ENCODE measurements at regions not wholly inside any gene's neighbourhood (a gene's known extent, or its start where the extent isn't known, plus 50 kb on each side); places are given as distances from the start of the nearest gene placed in this dataset.
A peak's percentile ranks its signal among the peaks of the same experiment; 100 is the strongest.
"Not testable (repeated sequence)": the region's sequence is repeated elsewhere in the genome, so short reads cannot be mapped to it uniquely, and the experiment has no call there.

GRCh38 chr20:2203436-2203835 is 92.4 kb upstream of the TGM3 start:
- DNase-seq (ENCODE audit: low read depth): no peak
- in situ Hi-C loops (cut with HindIII; ENCODE audit: low pct_unique_long_range_greater_than_20kb, low sequenced_read_pairs): no loop called here

- in situ Hi-C loops (cut with HindIII; ENCODE audit: low pct_unique_long_range_greater_than_20kb, low sequenced_read_pairs): no loop called here
Observed at GRCh38 chr20:2204021-2204420, 91.8 kb upstream of the TGM3 start.

DNA sequence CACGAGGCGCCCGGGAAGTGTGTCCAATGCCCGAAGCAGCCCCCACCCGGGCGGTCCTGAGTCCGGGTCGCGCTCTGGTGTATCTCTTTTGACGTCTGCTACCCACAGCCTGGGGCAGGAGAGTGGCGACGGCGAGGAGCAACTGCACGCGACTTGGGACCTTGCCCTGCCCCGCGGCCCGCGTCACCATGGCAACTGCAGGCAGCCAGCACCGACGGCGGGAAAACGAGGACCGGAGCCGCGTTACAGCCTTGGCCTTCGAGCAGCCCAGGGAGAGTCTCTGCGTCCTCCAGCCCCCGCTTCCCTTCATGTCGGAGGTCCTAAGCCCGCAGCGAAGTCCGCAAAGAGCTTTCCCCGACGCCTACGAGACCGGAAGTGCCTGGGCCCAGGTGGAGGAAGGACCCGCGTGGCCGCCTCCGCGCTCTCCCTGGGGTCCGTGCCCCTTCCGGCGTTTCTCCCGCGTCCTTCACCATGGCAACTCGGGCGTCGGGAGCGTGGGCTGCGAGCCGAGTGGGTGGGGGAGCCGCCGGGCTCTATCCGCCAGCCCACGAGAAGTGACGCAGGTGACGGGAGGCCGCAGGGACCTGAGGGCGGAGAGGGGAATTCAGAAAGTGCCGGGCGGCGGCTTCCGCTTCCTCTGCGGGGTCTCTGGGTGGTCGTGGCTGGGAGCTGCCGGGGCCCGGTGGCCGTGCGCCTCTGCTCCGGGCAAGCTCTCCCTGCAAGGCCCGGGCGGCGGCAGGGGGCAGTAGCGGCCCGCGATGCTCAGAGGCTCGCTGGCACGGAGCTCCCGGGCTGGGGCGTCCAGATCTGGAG is 88.6 kb upstream of the TGM3 start:
- in situ Hi-C loops (cut with HindIII; ENCODE audit: low pct_unique_long_range_greater_than_20kb, low sequenced_read_pairs): no loop called here
- peak; percentile 75 for DNase-seq (ENCODE audit: low read depth)

More at GRCh38 chr20:2204021-2204420, 91.8 kb upstream of the TGM3 start:
- no peak for DNase-seq (ENCODE audit: low read depth)

- in situ Hi-C loops (cut with HindIII; ENCODE audit: low pct_unique_long_range_greater_than_20kb, low sequenced_read_pairs): no loop called here
- no peak for DNase-seq (ENCODE audit: low read depth)
Observed at GRCh38 chr20:2207770-2208097, 88.1 kb upstream of the TGM3 start.

DNA sequence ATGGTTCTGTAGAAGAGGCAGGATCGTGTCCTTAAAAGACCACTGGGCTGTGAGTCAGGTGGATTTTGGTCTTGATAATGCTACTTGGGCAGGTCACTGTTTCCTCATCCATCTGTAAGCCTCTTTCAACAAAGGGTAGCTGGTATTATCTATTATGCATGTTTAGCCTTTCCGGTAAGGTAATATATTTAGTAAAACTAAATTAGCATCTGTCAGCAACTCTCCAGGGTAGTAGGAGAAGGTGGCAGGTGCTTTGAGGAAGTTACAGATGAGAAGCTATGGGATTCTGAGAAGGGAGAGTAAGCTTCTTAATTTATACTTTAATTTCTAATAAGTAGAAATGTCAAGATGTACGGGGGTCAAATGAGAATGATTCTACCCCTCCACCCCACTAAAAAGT is 86.9 kb upstream of the TGM3 start:
- in situ Hi-C loops (cut with HindIII; ENCODE audit: low pct_unique_long_range_greater_than_20kb, low sequenced_read_pairs): no loop called here
- DNase-seq (ENCODE audit: low read depth): no peak

DNA sequence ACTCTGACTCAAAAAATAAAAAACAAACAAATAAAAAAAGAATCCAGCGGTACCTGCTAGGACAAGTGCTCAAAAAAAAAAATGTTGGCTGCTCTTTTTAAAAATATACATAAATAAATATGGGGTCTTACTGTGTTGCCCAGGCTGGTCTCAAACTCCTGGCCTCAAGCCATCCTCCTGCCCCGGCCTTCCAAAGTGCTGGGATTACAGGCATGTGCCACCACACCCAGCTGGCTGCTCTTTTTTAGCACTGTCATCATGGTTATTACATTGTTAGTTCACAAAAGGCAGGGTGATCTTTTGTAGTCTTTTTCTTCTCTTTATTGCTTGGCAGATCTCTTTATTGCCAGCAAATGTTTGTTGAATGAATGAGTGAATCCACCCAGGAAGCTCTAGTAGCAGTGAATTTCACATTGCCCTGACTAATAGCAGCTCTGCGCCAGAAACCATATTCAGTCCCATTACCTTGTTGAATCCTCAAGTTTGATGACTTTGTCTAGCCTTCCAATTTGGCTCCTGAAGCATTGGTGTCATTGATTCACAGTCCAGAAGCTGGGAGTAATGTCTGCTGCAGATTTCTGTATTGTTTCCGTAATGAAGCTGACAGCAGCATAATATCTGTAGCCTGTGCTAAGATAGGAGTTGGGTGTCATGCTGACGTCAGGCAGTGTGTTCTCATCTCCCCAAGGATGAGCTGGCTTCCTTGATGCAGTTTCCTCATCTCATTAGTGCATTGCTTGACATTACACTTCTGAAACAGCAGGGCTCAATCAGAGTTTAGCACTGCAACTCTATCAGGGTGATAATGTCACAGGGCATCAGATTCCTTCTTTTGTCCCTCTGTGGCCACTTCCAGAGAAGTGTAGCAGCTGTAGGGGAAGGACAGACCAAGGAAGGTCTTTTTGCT is 84.9 kb upstream of the TGM3 start:
- in situ Hi-C loops (cut with HindIII; ENCODE audit: low pct_unique_long_range_greater_than_20kb, low sequenced_read_pairs): no loop called here
- no peak for DNase-seq (ENCODE audit: low read depth)

DNA sequence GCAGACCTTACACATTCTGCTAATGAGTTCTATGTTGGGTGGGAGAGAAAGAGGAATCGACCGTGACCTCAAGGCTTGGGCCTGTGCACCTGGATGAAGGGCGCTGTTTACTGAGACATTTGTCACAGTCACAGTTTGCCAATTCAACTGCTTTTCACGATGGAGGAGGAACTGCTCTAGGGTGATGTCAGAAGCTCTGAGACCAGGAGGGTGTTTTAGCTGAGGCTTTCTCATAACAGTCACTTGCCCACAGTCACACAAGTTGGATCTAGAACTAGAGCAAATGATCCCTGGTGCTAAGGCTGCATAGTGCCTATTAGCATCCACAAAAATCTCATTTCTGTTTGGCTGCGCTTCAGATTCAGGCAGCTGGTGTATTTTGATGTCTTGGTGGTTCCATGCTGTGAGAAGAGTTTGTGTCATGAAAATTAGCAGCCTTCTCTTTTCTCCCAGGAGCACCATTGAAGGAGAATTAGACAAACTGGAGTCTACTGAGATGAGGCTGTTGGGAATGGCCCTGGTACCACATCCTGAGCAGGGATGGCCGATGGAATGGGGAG is 83.3 kb upstream of the TGM3 start:
- in situ Hi-C loops (cut with HindIII; ENCODE audit: low pct_unique_long_range_greater_than_20kb, low sequenced_read_pairs): no loop called here
- DNase-seq (ENCODE audit: low read depth): no peak

DNA sequence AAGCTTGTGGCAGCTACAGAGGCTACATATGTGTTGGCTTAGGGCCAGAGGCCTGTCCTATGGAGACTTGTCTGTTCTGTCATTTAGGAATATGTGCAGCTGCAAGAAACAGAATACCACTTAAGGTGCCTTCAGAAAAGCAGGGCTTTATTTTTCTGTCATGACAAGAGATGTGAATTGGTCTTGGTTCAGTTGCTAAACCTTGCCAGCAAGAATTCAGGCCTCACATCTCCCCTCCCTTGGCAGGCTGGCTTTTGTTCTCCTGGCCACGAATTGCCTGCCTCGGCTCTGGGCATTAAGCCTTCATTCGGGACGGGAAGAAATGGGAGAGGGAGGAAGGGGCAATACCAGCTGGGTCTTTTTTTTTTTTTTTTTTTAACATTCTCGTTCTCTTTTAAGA is 82.4 kb upstream of the TGM3 start:
- in situ Hi-C loops (cut with HindIII; ENCODE audit: low pct_unique_long_range_greater_than_20kb, low sequenced_read_pairs): no loop called here
- no peak for DNase-seq (ENCODE audit: low read depth)

- no peak for DNase-seq (ENCODE audit: low read depth)
- in situ Hi-C loops (cut with HindIII; ENCODE audit: low pct_unique_long_range_greater_than_20kb, low sequenced_read_pairs): no loop called here
Observed at GRCh38 chr20:2217857-2218539, 77.8 kb upstream of the TGM3 start.

GRCh38 chr20:2219481-2220006 is 76.3 kb upstream of the TGM3 start:
- in situ Hi-C loops (cut with HindIII; ENCODE audit: low pct_unique_long_range_greater_than_20kb, low sequenced_read_pairs): no loop called here

GRCh38 chr20:2220298-2220697 is 75.5 kb upstream of the TGM3 start:
- in situ Hi-C loops (cut with HindIII; ENCODE audit: low pct_unique_long_range_greater_than_20kb, low sequenced_read_pairs): no loop called here
- DNase-seq (ENCODE audit: low read depth): no peak

More at GRCh38 chr20:2219481-2220006, 76.3 kb upstream of the TGM3 start:
- DNase-seq (ENCODE audit: low read depth): no peak

GRCh38 chr20:2221921-2222320 is 73.9 kb upstream of the TGM3 start:
- in situ Hi-C loops (cut with HindIII; ENCODE audit: low pct_unique_long_range_greater_than_20kb, low sequenced_read_pairs): no loop called here
- DNase-seq (ENCODE audit: low read depth): no peak

DNA sequence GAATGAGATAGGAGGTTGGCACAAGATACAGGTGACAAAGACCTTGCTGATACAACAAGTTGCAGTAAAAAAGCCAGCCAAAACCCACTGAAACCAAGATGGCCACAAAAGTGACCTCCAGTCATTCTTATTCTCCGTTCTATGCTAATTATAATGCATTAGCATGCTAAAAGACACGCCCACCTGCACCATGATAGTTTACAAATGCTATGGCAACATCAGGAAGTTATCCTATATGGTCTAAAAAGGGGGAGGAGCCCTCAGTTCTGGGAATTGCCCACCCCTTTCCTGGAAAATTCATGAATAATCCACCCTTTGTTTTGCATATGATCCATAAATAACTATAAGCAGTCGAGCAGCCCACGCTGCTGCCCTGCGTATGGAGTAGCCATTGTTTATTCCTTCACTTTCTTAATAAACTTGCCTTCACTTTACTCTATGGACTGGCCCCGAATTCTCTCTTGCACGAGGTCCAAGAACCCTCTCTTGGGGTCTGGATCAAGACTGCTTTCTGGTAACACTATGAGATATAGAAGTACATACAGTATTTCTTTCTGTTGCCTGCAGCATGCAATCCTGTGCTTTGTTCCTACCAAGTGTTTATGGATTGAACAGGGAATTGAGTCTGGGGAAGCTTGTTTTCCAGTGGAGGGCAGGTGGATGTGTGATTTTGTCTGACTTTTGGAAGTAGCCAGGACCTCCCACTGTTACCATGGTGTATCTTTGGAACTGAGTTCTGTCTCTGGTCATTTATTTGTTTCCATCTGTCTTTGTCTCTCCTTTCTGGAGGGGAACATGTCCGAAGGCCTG is 72.0 kb upstream of the TGM3 start:
- in situ Hi-C loops (cut with HindIII; ENCODE audit: low pct_unique_long_range_greater_than_20kb, low sequenced_read_pairs): no loop called here
- DNase-seq (ENCODE audit: low read depth): no peak

DNA sequence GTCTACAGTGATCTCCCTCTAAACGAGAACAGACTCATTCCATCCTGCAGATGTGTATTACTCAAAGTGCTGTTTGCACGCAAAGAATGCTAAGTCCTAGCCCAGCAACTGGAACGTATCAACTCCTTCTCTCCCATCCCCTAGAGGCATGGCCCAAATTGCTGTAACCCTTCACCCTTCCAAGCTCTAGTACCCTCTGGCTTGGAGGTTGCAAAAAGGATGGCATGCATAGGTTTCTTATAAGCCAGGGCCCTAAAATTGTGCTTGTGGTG is 71.5 kb upstream of the TGM3 start:
- no peak for DNase-seq (ENCODE audit: low read depth)
- in situ Hi-C loops (cut with HindIII; ENCODE audit: low pct_unique_long_range_greater_than_20kb, low sequenced_read_pairs): no loop called here

DNA sequence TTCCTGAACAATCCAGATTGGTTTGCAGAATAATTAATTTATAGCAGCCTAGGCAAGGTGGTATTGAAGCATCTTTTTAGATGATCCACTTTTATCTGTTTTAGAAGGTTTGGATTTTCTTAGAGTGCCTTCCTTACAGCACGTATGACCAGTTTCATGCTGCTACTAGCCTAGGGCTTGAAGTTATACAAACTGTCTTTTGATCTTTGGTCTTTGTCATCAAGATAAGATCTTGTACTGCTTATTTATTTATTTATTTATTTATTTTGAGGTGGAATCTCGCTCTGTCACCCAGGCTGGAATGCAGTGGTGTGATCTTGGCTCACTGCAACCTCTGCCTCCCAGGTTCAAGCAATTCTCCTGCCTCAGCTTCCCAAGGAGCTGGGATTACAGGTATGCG is 68.5 kb upstream of the TGM3 start:
- in situ Hi-C loops (cut with HindIII; ENCODE audit: low pct_unique_long_range_greater_than_20kb, low sequenced_read_pairs); DNase-seq (ENCODE audit: low read depth): not testable (repeated sequence)

DNA sequence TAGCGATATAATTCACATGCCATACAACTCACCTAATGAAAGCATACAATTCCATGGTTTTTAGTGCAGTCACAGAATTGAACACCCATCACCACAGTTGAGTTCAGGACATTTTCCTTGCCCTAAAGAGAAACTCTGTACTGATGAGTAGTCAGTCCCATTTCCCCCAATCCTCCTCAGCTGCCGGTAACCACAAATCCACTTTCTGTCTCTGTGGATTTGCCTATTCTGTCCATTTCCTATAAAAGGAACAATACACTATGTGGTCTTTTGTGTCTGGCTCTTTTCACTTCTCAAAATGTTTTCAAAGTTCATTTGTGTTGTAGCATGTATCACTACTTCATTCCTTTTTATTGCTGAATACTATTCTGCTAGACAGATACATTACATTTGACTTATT is 67.9 kb upstream of the TGM3 start:
- DNase-seq (ENCODE audit: low read depth): no peak
- in situ Hi-C loops (cut with HindIII; ENCODE audit: low pct_unique_long_range_greater_than_20kb, low sequenced_read_pairs): no loop called here

GRCh38 chr20:2228926-2229325 is 66.9 kb upstream of the TGM3 start:
- in situ Hi-C loops (cut with HindIII; ENCODE audit: low pct_unique_long_range_greater_than_20kb, low sequenced_read_pairs): no loop called here

More at GRCh38 chr20:2228926-2229325, 66.9 kb upstream of the TGM3 start:
- DNase-seq (ENCODE audit: low read depth): no peak
